Fibroblast of skin of left biceps (primary cell): ENCODE measurements at regions not wholly inside any gene's neighbourhood (a gene's known extent, or its start where the extent isn't known, plus 50 kb on each side); places are given as distances from the start of the nearest gene placed in this dataset.

Experiments
- DNase-seq, 2 experiments: peaks; one replicate each; pipeline ENCODE4 v3.0.0-alpha.2; 2013; ENCODE audit warnings: low read depth in 2 of 2

DNA sequence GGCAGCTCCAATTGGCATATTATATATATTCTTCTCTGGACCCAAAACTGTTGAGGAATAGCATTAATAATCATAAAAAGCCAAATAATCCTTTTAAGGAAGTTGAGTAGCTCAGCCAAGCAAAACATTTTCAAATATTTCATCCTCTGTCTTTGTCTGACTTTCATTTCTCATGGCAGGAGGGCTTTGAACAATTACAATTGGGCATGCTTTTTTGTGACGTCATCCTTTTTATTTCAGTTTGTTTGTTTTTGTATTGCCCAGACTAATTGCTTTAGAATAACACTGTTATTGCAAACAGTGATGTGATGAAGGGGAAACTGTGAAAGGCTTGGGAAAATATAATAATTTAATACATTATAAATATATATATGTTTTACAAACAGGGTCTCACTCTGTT is 65.2 kb upstream of the MAP1B start:
- DNase-seq = no peak

DNA sequence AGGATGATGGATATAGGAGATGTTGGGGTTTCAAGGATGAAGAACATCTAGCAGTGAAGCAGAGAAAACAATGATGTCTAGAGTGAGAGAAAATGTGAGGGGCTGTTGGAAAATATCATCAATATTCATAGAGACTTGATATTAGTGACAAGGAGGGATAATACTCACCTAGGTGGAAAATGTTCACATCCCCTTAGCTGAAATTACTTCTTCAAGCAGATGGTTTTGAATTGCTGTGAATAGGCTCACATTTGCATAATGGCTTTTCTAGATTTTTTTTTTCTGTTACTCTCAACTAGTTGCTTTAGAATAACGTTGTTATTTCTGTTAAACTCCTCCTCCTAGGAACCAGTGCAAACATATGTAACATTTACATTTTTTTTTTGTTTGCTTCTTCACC is 61.6 kb upstream of the MAP1B start:
- DNase-seq = no peak

DNA sequence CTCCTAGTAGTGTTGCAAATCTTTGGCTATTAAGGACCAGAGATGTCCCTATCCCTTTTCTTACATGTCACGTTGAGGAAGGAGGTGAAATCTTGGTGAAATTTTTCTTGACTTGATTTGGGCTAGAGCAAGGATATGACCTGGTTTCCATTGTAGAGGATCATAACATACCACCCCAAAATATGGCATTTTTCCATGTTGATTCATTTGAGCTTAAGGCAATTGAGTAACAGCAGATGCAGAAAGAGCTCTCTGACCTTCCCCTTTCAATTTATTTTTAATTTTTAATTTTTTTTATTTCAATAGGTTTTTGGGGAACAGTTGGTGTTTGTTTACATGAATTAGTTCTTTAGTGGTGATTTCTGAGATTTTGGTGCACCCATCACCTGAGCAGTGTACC is 61.2 kb upstream of the MAP1B start:
- DNase-seq = no peak

DNA sequence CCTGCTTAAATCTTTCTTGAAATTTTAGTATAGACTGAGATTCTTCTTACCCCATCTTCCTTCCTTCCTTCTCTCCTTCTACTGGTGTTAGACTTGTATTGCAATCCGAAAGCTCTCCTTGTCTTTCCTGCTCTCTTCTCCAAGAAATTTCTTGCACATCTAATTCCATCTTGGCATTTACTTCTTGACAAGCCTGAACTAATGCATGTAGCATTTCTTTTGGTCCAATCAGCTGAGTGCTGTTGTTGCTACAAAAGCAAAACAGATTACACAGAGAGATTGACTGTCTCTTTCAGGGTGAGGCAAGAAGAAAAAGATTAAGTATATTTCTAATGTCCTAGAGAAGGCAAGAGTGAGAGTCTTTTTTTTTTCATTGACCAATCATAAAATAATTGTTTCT is 51.6 kb upstream of the MAP1B start:
- no peak for DNase-seq
